ENCODE measurements at regions not wholly inside any gene's neighbourhood (a gene's known extent, or its start where the extent isn't known, plus 50 kb on each side); places are given as distances from the start of the nearest gene placed in this dataset.
"Not testable (repeated sequence)": the region's sequence is repeated elsewhere in the genome, so short reads cannot be mapped to it uniquely, and the experiment has no call there.

- CTCF ChIA-PET: no interaction called here
- TF ChIP-seq CTCF (IDR thresholded peaks at IDR 0.05; ENCODE audit: insufficient read depth, low read length, missing control alignments): no peak
- no peak overlapping the region for H3K4me3 ChIP-seq (ENCODE audit: low read depth, low read length)
- POLR2A ChIA-PET: no interaction called here
- DNase-seq (ENCODE audit: low read depth, low spot score): no peak
These were observed 498.8 kb upstream of the ZNF608 start for GRCh38 chr5:125245216-125245615.

GRCh38 chr5:125249400-125249799, 503.0 kb upstream of the ZNF608 start:
- H3K4me3 ChIP-seq (ENCODE audit: low read depth, low read length): no peak overlapping the region
- CTCF ChIA-PET: interaction anchor here (1.0 kb wide), 1 partner anchor 27 kb away, joined by 3 read pairs; no protein-coding TSS in a partner anchor
- DNase-seq (ENCODE audit: low read depth, low spot score): no peak
- POLR2A ChIA-PET: no interaction called here
- TF ChIP-seq CTCF (IDR thresholded peaks at IDR 0.05; ENCODE audit: insufficient read depth, low read length, missing control alignments): no peak

GRCh38 chr5:125251703-125252102, 505.3 kb upstream of the ZNF608 start:
- no peak overlapping the region for H3K4me3 ChIP-seq (ENCODE audit: low read depth, low read length)
- CTCF ChIA-PET: no interaction called here
- no peak for TF ChIP-seq CTCF (IDR thresholded peaks at IDR 0.05; ENCODE audit: insufficient read depth, low read length, missing control alignments)
- POLR2A ChIA-PET: no interaction called here
- no peak for DNase-seq (ENCODE audit: low read depth, low spot score)

- CTCF ChIA-PET; DNase-seq (ENCODE audit: low read depth, low spot score); H3K4me3 ChIP-seq (ENCODE audit: low read depth, low read length); POLR2A ChIA-PET: not testable (repeated sequence)
These were observed 507.2 kb upstream of the ZNF608 start for GRCh38 chr5:125253634-125254033.

GRCh38 chr5:125254267-125254666, 507.8 kb upstream of the ZNF608 start:
- ChIA-PET POLR2A (no interaction called here), CTCF (no interaction called here)
- no peak for TF ChIP-seq CTCF (IDR thresholded peaks at IDR 0.05; ENCODE audit: insufficient read depth, low read length, missing control alignments)
- no peak for DNase-seq (ENCODE audit: low read depth, low spot score)
- no peak overlapping the region for H3K4me3 ChIP-seq (ENCODE audit: low read depth, low read length)

GRCh38 chr5:125256296-125256695, 509.9 kb upstream of the ZNF608 start:
- ChIA-PET POLR2A (no interaction called here), CTCF (no interaction called here)
- H3K4me3 ChIP-seq (ENCODE audit: low read depth, low read length): no peak overlapping the region
- TF ChIP-seq CTCF (IDR thresholded peaks at IDR 0.05; ENCODE audit: insufficient read depth, low read length, missing control alignments): no peak
- DNase-seq (ENCODE audit: low read depth, low spot score): no peak

GRCh38 chr5:125257057-125257972, 510.9 kb upstream of the ZNF608 start:
- no peak overlapping the region for H3K4me3 ChIP-seq (ENCODE audit: low read depth, low read length)
- POLR2A ChIA-PET: no interaction called here
- TF ChIP-seq CTCF (IDR thresholded peaks at IDR 0.05; ENCODE audit: insufficient read depth, low read length, missing control alignments): no peak
- DNase-seq (ENCODE audit: low read depth, low spot score): no peak
- CTCF ChIA-PET: no interaction called here
